H9 (cell line): ENCODE measurements at regions not wholly inside any gene's neighbourhood (a gene's known extent, or its start where the extent isn't known, plus 50 kb on each side); places are given as distances from the start of the nearest gene placed in this dataset.

ENCODE experiments used
- DNase-seq: peaks from one replicate; pipeline ENCODE4 v3.0.0-alpha.2; 2017
- H2AFZ ChIP-seq: one replicate; pipeline ENCODE4 v1.6.1; 2013; ENCODE audit warnings: mild to moderate bottlenecking, low read length, control low read depth, moderate library complexity
- H2AK5ac ChIP-seq: 2 replicates; pipeline ENCODE4 v1.6.1; 2013; ENCODE audit warnings: low read length, control low read depth, mixed read lengths; ENCODE audit not compliant: insufficient read length
- H2BK120ac ChIP-seq: one replicate; pipeline ENCODE4 v1.6.1; 2013; ENCODE audit warnings: low read depth, mild to moderate bottlenecking, low read length, control low read depth, inconsistent platforms; ENCODE audit not compliant: poor library complexity, severe bottlenecking
- H2BK12ac ChIP-seq: 2 replicates; pipeline ENCODE4 v1.6.1; 2013; ENCODE audit warnings: low read length, control low read depth, mixed read lengths, low read depth; ENCODE audit not compliant: insufficient read length
- H2BK15ac ChIP-seq: 2 replicates; pipeline ENCODE4 v1.6.1; 2013; ENCODE audit warnings: low read depth, low read length, control low read depth
- H2BK20ac ChIP-seq: one replicate; pipeline ENCODE4 v1.6.1; 2013; ENCODE audit warnings: low read depth, mild to moderate bottlenecking, low read length, control low read depth, inconsistent platforms; ENCODE audit not compliant: poor library complexity, severe bottlenecking
- H2BK5ac ChIP-seq: 2 replicates; pipeline ENCODE4 v1.6.1; 2013; ENCODE audit warnings: low read length, control low read depth, mixed read lengths; ENCODE audit not compliant: insufficient read length
- H3K14ac ChIP-seq: 2 replicates; pipeline ENCODE4 v1.6.1; 2013; ENCODE audit warnings: low read length, control low read depth; ENCODE audit not compliant: insufficient read depth
- H3K18ac ChIP-seq: 2 replicates; pipeline ENCODE4 v1.6.1; 2013; ENCODE audit warnings: low read depth, mild to moderate bottlenecking, mixed read lengths, low read length, control low read depth; ENCODE audit not compliant: insufficient read length
- H3K23ac ChIP-seq: 2 replicates; pipeline ENCODE4 v1.6.1; 2013; ENCODE audit warnings: low read length, control low read depth, mixed read lengths, low read depth; ENCODE audit not compliant: insufficient read length
- H3K23me2 ChIP-seq: 2 replicates; pipeline ENCODE4 v1.6.1; 2013; ENCODE audit warnings: low read depth, mild to moderate bottlenecking, mixed read lengths, low read length, control low read depth; ENCODE audit not compliant: insufficient read length, poor library complexity, severe bottlenecking
- H3K27ac ChIP-seq: 2 replicates; pipeline ENCODE4 v1.5.1; 2013; ENCODE audit warnings: low read length, control low read depth, mixed read lengths, low read depth; ENCODE audit not compliant: insufficient read length
- H3K27me3 ChIP-seq: 2 replicates; pipeline ENCODE4 v1.6.1; 2013; ENCODE audit warnings: low read length, control low read depth, inconsistent platforms; ENCODE audit not compliant: insufficient read depth
- H3K4ac ChIP-seq: 2 replicates; pipeline ENCODE4 v1.6.1; 2013; ENCODE audit warnings: low read depth, mild to moderate bottlenecking, control low read depth, inconsistent platforms, low read length, moderate library complexity
- H3K4me1 ChIP-seq: 2 replicates; pipeline ENCODE4 v1.6.1; 2013; ENCODE audit warnings: low read length, control low read depth, inconsistent platforms; ENCODE audit not compliant: insufficient read depth
- H3K4me2 ChIP-seq: 2 replicates; pipeline ENCODE4 v1.6.1; 2013; ENCODE audit warnings: low read length, control low read depth, mixed read lengths; ENCODE audit not compliant: insufficient read length, insufficient read depth
- H3K56ac ChIP-seq: 2 replicates; pipeline ENCODE4 v1.6.1; 2013; ENCODE audit warnings: low read depth, mild to moderate bottlenecking, mixed read lengths, low read length, control low read depth; ENCODE audit not compliant: insufficient read length
- H3K79me1 ChIP-seq: 2 replicates; pipeline ENCODE4 v1.6.1; 2013; ENCODE audit warnings: low read depth, mild to moderate bottlenecking, moderate library complexity, low read length, control low read depth, inconsistent platforms; ENCODE audit not compliant: insufficient read depth, poor library complexity, severe bottlenecking
- H3K79me2 ChIP-seq: 2 replicates; pipeline ENCODE4 v1.6.1; 2013; ENCODE audit warnings: low read length, control low read depth, inconsistent platforms; ENCODE audit not compliant: insufficient read depth
- H3K9ac ChIP-seq: 2 replicates; pipeline ENCODE4 v1.6.1; 2013; ENCODE audit warnings: low read length, control low read depth, mixed read lengths; ENCODE audit not compliant: insufficient read length; ENCODE audit errors: extremely low read depth
- H3K9me3 ChIP-seq: one replicate; pipeline ENCODE4 v1.6.1; 2013; ENCODE audit warnings: low read depth, low read length, inconsistent platforms; ENCODE audit not compliant: control insufficient read depth
- H3T11ph ChIP-seq: one replicate; pipeline ENCODE4 v1.6.1; 2013; ENCODE audit warnings: mild to moderate bottlenecking, low read length, control low read depth, inconsistent platforms
- H4K20me1 ChIP-seq: one replicate; pipeline ENCODE4 v1.6.1; 2013; ENCODE audit not compliant: control insufficient read depth, insufficient read length, insufficient read depth
- H4K5ac ChIP-seq: 2 replicates; pipeline ENCODE4 v1.6.1; 2013; ENCODE audit warnings: low read depth, mild to moderate bottlenecking, mixed read lengths, low read length, control low read depth; ENCODE audit not compliant: insufficient read length
- H4K8ac ChIP-seq: replicated peaks from 2 replicates; pipeline ENCODE4 v1.6.1; 2013; ENCODE audit warnings: low read length, control low read depth, mixed read lengths, low read depth; ENCODE audit not compliant: insufficient read length
- H4K91ac ChIP-seq: 2 replicates; pipeline ENCODE4 v1.6.1; 2013; ENCODE audit warnings: low read depth, mild to moderate bottlenecking, moderate library complexity, mixed read lengths, low read length, control low read depth; ENCODE audit not compliant: insufficient read length
- H3K27ac Mint-ChIP-seq, 3 experiments: 2 replicates in 2 of 3; 3 replicates in 1 of 3; pipeline ENCODE4 v1.8.0; 2020 to 2021; ENCODE audit warnings: mixed read lengths in 3 of 3, mild to moderate bottlenecking in 1 of 3, moderate library complexity in 1 of 3
- H3K27me3 Mint-ChIP-seq: 2 replicates; pipeline ENCODE4 v1.8.0; 2021; ENCODE audit warnings: low read depth, mild to moderate bottlenecking, moderate library complexity, mixed read lengths
- H3K36me3 Mint-ChIP-seq, 3 experiments: 2 replicates in 2 of 3; 3 replicates in 1 of 3; pipeline ENCODE4 v1.8.0; 2020 to 2021; ENCODE audit warnings: low read depth in 3 of 3, mixed read lengths in 3 of 3; ENCODE audit not compliant: insufficient read depth in 1 of 3
- H3K4me1 Mint-ChIP-seq, 2 experiments: 2 replicates each; pipeline ENCODE4 v1.8.0; 2020; ENCODE audit warnings: mixed read lengths in 2 of 2
- H3K4me3 Mint-ChIP-seq, 2 experiments: 2 replicates in 1 of 2; 3 replicates in 1 of 2; pipeline ENCODE4 v1.8.0; 2020 to 2021; ENCODE audit warnings: mild to moderate bottlenecking in 2 of 2, mixed read lengths in 2 of 2, moderate library complexity in 1 of 2
- H3K9me3 Mint-ChIP-seq, 2 experiments: 2 replicates in 1 of 2; 3 replicates in 1 of 2; pipeline ENCODE4 v1.8.0; 2020; ENCODE audit warnings: mild to moderate bottlenecking in 2 of 2, mixed read lengths in 2 of 2, moderate library complexity in 1 of 2
- WGBS: extraction: QIAGEN DNeasy Blood & Tissue Kit; methylation state at CpG from one replicate; pipeline ENCODE4 v1.1.7; 2013; ENCODE audit warnings: missing lambda C conversion rate, low lambda C conversion rate, mixed read lengths; ENCODE audit not compliant: insufficient read length; ENCODE audit errors: extremely low coverage; 5-methylcytosine and 5-hydroxymethylcytosine counted together
- TF ChIP-seq, protein P1 (sequence below): fragments of 200-600 bp; sonication (generic); conservative IDR thresholded peaks from 3 replicates; pipeline ENCODE4 v1.8.0; 2021; ENCODE audit warnings: antibody characterized with exemption, mild to moderate bottlenecking

- no peak overlapping the region for H3K27ac ChIP-seq
- H2BK20ac ChIP-seq, result no peak overlapping the region
- TF ChIP-seq, protein P1, sequence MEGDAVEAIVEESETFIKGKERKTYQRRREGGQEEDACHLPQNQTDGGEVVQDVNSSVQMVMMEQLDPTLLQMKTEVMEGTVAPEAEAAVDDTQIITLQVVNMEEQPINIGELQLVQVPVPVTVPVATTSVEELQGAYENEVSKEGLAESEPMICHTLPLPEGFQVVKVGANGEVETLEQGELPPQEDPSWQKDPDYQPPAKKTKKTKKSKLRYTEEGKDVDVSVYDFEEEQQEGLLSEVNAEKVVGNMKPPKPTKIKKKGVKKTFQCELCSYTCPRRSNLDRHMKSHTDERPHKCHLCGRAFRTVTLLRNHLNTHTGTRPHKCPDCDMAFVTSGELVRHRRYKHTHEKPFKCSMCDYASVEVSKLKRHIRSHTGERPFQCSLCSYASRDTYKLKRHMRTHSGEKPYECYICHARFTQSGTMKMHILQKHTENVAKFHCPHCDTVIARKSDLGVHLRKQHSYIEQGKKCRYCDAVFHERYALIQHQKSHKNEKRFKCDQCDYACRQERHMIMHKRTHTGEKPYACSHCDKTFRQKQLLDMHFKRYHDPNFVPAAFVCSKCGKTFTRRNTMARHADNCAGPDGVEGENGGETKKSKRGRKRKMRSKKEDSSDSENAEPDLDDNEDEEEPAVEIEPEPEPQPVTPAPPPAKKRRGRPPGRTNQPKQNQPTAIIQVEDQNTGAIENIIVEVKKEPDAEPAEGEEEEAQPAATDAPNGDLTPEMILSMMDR, result no peak
- no peak overlapping the region for H3K18ac ChIP-seq
- Mint-ChIP-seq H3K27me3 (peaks cover 4% of the 10 kb centered on the region; the same call in 1 of the 2 replicates), H3K4me1 (peaks cover 21 to 25% of the 10 kb centered on the region in 2 experiments), H3K36me3 (no peaks in the 10 kb centered on the region), H3K4me3 (no peak overlapping the region), H3K27ac (no peak overlapping the region), H3K9me3 (peaks cover 0 to under 1% of the 10 kb centered on the region in 2 experiments; a peak in 1 of 5 replicates)
- no CpG with 5 or more reads among the region's 6 CpGs for WGBS
- H3K4ac ChIP-seq, result no peak overlapping the region
- H3K14ac ChIP-seq, result no peak overlapping the region
- no peaks in the 10 kb centered on the region for H3K9me3 ChIP-seq
- no peak overlapping the region for H4K8ac ChIP-seq
- H3K4me2 ChIP-seq, result no peak overlapping the region
- no peak overlapping the region for H2BK15ac ChIP-seq
- H3K4me1 ChIP-seq, result peaks cover 2% of the 10 kb centered on the region; the same call in 1 of the 2 replicates
- H4K91ac ChIP-seq, result no peak overlapping the region
- H3T11ph ChIP-seq, result no peak overlapping the region
- no peaks in the 10 kb centered on the region for H3K27me3 ChIP-seq
- no peaks in the 10 kb centered on the region for H3K23me2 ChIP-seq
- H3K9ac ChIP-seq, result no peak overlapping the region
- no peak overlapping the region for H4K5ac ChIP-seq
- H4K20me1 ChIP-seq, result no peaks in the 10 kb centered on the region
- H2AK5ac ChIP-seq, result no peak overlapping the region
- H2BK120ac ChIP-seq, result no peak overlapping the region
- H2BK5ac ChIP-seq, result no peak overlapping the region
- H2AFZ ChIP-seq, result no peak overlapping the region
- no peak for DNase-seq
- H2BK12ac ChIP-seq, result no peak overlapping the region
- H3K56ac ChIP-seq, result no peak overlapping the region
- H3K23ac ChIP-seq, result no peak overlapping the region
- H3K79me2 ChIP-seq, result no peaks in the 10 kb centered on the region
- H3K79me1 ChIP-seq, result no peaks in the 10 kb centered on the region
Observed at GRCh38 chr2:129882476-129882875, 97.0 kb upstream of the RAB6C start.
